HT-29 (cell line): ENCODE measurements at regions not wholly inside any gene's neighbourhood (a gene's known extent, or its start where the extent isn't known, plus 50 kb on each side); places are given as distances from the start of the nearest gene placed in this dataset.
A peak's percentile ranks its signal among the peaks of the same experiment; 100 is the strongest.

ENCODE experiments used
- DNase-seq: peaks from one replicate; pipeline ENCODE4 v3.0.0-alpha.2; 2015; ENCODE audit warnings: low spot score

- DNase-seq: no peak
These were observed 485.8 kb upstream of the CITED2 start for GRCh38 chr6:139860203-139860602.

- peak; percentile 81 for DNase-seq
These were observed 484.0 kb upstream of the CITED2 start for GRCh38 chr6:139858429-139858828.

DNA sequence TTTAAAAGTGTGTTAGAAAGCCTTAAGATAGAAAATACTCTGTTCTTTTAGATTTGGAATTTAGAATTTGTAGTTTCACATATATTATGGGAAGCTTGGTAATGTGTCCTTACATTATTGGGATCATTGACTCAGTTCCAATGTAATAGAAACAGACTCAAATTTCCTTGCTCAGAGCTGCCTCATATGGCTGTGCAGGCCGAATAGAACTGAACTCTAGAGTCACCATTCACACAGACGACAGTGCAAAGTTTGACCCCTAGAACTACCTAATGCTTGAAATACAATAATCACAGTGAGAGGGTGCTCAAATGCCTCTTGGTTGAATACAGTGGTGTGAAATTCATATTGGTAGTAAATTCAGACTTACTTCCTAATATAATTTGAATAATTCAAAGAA lies 482.7 kb upstream of the CITED2 start:
- DNase-seq: no peak

DNA sequence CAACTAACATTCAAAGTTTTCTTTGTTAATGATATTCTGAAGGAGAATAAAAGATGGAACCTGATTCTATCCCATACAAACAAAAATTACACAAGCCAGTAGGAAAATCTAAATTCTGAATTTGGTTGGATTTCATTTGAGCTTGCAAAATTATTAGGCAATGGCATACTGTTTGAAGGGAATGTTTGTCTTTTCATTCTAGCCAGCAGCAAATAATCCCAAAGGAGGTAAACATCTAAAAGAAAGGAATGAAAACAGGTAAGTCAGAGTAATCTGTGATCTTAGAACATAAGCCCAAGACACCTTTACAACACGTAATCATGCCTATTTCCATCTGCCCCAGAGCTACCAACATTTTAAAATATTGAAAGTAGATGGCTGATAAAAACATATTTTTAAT lies 482.1 kb upstream of the CITED2 start:
- no peak for DNase-seq

DNA sequence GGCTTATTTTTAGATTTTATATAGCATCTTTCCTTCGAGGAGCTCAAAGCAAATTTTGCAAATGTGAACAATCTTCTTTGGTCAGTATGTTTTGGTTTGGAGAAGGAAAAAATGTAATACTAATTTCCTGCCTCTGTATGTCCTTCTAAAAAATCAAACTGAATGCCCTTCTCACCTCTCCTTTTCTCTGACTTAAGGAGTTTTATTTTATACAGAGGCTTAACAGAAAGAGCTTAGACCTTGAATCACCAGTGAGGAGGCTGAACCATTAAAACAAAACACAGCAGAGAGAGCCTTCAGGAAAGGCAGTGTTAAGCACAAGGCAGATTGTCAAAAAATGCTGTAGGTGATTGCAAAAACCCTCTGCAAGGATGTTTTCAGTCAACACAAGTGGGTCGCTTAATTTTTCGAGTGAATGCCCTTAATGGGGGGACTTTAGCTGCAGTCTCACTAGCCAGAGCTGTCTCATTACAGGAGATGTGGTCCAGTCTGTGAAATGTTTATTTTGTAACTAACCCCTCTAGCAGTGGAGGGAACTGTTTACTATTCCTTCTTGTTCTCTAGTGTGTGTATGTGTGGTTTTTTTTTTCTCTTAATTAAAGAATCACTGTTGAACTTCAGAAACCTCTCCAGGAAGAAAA lies 481.3 kb upstream of the CITED2 start:
- no peak for DNase-seq

DNA sequence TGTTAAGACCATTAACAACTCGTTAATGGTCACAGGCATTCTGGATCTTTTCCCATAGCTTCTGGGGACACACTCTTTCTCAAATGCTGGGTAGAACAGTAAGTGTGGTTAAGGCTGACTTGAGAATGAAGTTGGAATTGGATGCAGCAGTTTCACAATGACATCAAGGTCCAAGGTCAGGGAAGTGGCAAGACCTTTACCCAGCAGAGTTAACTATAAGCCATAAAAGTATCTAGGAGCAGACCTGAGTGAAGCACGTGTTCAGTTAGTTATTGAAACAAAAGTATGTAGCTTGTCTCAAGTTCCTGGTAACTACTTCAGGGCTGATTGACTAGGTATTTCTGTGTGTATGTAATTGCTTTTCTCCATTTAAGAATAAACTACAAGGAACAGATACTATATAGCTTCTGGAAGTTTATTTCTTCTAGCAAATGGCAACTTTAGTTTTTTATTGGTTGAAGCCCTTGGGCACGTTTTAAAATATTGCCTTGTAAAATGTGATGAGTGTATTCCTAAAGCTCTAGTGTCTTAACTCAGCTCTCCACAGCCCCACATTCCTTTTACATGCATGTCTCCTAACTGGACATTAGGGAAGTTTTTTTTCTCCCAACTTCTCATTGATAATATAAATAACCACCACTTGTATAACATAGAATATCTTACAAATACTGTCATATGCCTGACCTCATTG lies 479.0 kb upstream of the CITED2 start:
- DNase-seq: no peak

- DNase-seq: no peak
These were observed 478.2 kb upstream of the CITED2 start for GRCh38 chr6:139852488-139853140.

- DNase-seq: no peak
These were observed 477.6 kb upstream of the CITED2 start for GRCh38 chr6:139852067-139852466.

- no peak for DNase-seq
These were observed 476.8 kb upstream of the CITED2 start for GRCh38 chr6:139851206-139851605.

DNA sequence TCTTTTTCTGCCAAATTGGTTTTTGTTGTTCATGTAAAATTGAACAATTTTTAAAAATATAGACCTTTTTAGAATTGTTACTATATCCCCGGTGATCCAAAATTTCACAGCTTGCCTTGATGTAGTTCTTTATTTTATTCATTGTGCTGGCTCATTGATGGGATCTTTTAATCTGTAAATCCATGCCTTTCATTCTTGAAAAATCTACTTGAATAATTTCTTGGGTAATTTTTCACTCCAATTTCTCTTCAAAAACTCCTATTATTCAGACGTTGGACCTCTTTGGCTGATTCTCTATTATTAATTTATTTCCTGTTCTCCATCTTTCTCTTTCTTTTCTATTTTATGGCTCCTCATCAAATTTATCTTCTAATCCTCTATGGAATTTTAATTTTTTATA lies 476.1 kb upstream of the CITED2 start:
- DNase-seq: no peak

DNA sequence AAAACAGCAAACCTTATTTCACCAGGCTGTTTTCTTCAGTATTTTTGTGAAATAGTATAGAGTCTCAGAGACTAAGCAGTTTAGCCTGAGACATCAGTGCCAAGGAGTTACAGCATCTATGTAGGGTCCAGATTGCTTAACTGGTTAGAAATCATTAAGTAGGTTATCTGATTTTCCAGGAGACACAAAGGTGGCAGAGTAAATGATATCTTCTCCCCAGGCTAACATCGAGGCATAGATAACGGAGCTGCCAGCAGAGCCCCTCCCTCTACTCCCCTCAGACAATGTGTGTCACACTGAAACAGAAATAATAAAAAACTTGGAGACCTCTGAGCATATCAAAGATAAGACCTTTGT lies 473.0 kb upstream of the CITED2 start:
- DNase-seq: no peak

GRCh38 chr6:139846538-139847456 lies 472.3 kb upstream of the CITED2 start:
- peak; percentile 19 for DNase-seq

GRCh38 chr6:139844907-139845306 lies 470.5 kb upstream of the CITED2 start:
- no peak for DNase-seq

- DNase-seq: peak; percentile 45
These were observed 467.4 kb upstream of the CITED2 start for GRCh38 chr6:139841794-139842215.

DNA sequence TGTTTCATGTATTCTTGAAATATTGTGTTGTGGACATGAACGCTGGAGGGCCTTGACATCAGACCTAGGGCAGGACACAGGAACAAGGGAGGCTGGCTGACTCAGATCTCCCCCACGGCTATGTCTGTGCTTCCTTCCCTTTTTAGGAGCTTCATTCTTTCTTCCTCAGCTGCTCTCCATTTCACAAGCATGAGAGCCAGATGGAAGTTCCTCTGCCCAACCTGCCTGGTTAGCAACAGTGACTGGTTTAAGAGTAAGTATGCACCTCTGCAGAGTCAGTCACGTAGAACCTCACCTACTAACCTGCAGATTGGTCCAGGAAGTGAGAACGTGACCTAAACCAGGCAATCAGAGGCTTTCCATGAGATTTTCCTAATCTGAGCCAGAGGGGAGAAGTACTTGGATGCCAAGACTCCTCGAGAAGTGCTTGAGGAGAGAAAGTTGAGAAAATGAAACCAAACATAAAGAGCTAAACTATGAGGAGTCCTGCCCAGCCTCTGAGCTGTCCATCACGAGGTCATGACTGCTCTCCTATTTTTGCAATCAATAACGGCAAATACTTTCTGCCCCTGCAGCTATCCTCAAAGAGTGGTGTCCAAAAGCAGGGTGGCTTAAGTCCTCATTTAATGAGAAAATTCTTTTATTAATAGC lies 465.2 kb upstream of the CITED2 start:
- DNase-seq: no peak

DNA sequence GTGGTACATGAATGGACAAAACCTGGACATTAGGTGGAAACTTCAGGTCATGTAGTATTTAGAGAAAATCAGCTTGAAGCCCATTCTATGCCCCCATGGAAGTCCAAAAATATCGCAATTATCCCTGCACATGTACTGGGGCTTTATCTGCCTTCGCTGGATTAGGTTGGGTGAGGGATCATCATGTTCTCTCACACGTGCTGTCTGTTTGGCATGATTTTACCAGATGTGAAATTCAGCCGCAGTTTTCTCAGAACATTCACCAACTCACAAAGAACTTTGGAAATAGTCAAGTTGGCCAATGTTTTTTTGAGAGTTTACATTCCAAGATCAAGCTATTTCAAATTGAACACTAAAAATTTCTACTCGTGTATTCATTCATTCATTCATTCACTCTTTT lies 459.8 kb upstream of the CITED2 start:
- DNase-seq: no peak

DNA sequence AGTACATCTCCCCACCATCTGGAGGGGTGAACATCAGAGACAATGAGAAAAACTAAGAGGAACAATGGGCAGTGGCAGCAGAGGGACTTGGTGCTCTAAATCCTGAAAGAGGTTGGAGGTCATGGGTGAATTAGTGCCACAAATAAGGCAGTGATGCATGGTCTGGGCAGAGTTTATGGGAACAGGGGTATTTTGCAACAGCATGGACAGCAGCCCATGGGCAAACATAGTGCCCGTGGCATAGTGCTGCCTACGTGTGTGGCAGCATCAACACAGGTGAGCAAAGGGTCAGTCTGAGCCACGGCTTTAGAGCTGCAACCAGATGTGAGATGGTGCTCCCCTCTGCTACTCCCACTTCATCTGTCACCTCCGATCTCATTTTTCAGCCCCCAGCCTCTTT lies 459.1 kb upstream of the CITED2 start:
- no peak for DNase-seq

GRCh38 chr6:139832493-139833305 lies 458.3 kb upstream of the CITED2 start:
- no peak for DNase-seq

DNA sequence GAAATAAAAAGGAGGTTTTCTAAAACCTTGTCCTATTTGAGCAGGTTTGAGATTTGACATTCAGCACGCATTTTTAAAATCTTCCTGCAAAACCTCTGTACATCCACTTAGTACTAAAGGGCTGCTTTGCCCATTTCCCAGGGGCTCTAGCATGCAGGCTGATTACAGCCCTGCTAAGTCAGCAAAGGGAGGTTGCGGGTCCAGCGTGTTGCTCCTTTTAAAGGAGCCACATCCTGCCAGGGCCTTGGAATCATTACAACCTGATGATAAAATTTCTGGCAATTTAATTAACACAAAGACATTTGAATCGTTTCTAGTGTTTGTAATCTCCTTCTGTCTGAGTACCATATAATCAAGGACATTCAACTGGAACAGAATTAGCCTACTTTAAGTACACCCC lies 455.1 kb upstream of the CITED2 start:
- no peak for DNase-seq

DNA sequence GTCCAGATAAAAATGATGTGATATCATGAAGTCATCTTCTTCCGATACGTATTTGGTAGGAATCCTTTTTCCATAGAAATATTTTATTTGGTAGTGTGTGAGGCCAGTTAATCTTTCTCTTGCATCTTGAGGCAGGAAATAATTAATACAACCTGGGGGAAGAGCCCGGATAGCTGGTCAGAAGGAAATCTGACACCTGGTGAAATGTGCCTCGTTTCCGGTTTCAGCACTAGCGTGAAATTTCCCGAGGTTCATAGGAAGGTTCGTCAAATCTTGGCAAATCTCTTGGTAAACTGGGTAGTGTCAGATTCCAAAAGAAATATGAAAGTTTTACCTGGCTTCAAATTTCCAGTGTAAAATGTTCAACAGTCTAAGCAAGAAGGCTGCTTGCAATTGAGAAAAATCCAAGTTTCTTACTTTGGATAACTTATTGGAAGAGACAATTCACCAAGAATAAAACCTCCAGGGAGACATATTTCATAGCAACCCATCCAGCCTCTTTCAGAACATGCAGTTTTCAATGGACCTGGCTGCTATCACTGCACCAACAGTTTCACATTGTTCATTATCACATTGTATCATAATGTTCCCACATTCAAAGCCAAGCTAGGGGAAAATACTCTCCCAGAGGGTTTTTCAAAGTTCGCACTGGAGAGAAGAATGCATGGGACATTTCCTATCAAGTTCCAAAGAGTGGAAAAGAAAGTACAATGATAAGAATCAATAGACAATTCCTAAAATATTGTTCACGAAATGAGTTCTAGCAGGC lies 454.5 kb upstream of the CITED2 start:
- no peak for DNase-seq
